ENCODE measurements at regions not wholly inside any gene's neighbourhood (a gene's known extent, or its start where the extent isn't known, plus 50 kb on each side); places are given as distances from the start of the nearest gene placed in this dataset.

GRCh38 chr2:120473522-120474271 is 127.8 kb downstream of the INHBB start:
- Histone ChIP-seq H2AFZ (ENCODE audit: low read length) (peak overlapping the region; percentile 59), H3K4me1 (ENCODE audit: insufficient read depth, low read length) (peaks cover 69% of the 10 kb centered on the region), H3F3A (ENCODE audit: low read length, unreplicated experiment) (peaks cover 11% of the 10 kb centered on the region), H4K20me1 (ENCODE audit: low read length) (no peaks in the 10 kb centered on the region), H3K9ac (ENCODE audit: low read length) (peak overlapping the region; percentile 68), H3K9me2 (replicated peaks; ENCODE audit: low read length) (no peaks in the 10 kb centered on the region), H3K4me2 (ENCODE audit: low read length) (peak overlapping the region; percentile 55), H3K9me3 (ENCODE audit: low read length) (no peaks in the 10 kb centered on the region), H3K27me3 (ENCODE audit: low read length) (no peaks in the 10 kb centered on the region), H3K27ac (ENCODE audit: low read length) (peak overlapping the region; percentile 93), H3K36me3 (ENCODE audit: low read depth, low read length) (no peaks in the 10 kb centered on the region), H3K79me2 (ENCODE audit: low read length) (no peaks in the 10 kb centered on the region), H3K4me3 (ENCODE audit: low read length) (peak overlapping the region; percentile 17)
- ChIA-PET POLR2A (ENCODE audit: unreplicated experiment) (interaction anchor here (0.6 to 0.7 kb wide), 2 partner anchors 121 to 1304 kb away, joined by 3 to 4 read pairs; no protein-coding TSS in a partner anchor), CTCF (no interaction called here)
- no peak for TF ChIP-seq EZH2 (IDR thresholded peaks at IDR 0.05; ENCODE audit: low read length, unreplicated experiment)
- TF ChIP-seq EZH2phosphoT487 (IDR thresholded peaks at IDR 0.05; ENCODE audit: borderline replicate concordance, low read length): no peak
- TF ChIP-seq CTCF (conservative IDR thresholded peaks at IDR 0.05; ENCODE audit: low read depth, low read length): no peak
- DNase-seq: peak; percentile 92
- intact Hi-C loops (cut with micrococcal nuclease): loop anchor here (2.0 kb wide), 1 partner anchor 31 kb away; no protein-coding TSS in a partner anchor
- peak; percentile 65 for ATAC-seq
- BruUV-seq (replicated peaks): no TSS peak

- Histone ChIP-seq H3K9ac (ENCODE audit: low read length) (peak overlapping the region; percentile 54), H3K27ac (ENCODE audit: low read length) (peak overlapping the region; percentile 93), H3K9me2 (replicated peaks; ENCODE audit: low read length) (no peaks in the 10 kb centered on the region), H2AFZ (ENCODE audit: low read length) (no peak overlapping the region), H3K36me3 (ENCODE audit: low read depth, low read length) (no peaks in the 10 kb centered on the region), H3K4me3 (ENCODE audit: low read length) (peak overlapping the region; percentile 17; the same call in 1 of the 2 replicates), H4K20me1 (ENCODE audit: low read length) (no peaks in the 10 kb centered on the region), H3K4me1 (ENCODE audit: insufficient read depth, low read length) (peaks cover 63% of the 10 kb centered on the region), H3K9me3 (ENCODE audit: low read length) (no peaks in the 10 kb centered on the region), H3F3A (ENCODE audit: low read length, unreplicated experiment) (peaks cover 11% of the 10 kb centered on the region), H3K79me2 (ENCODE audit: low read length) (no peaks in the 10 kb centered on the region), H3K27me3 (ENCODE audit: low read length) (no peaks in the 10 kb centered on the region), H3K4me2 (ENCODE audit: low read length) (peak overlapping the region; percentile 55)
- DNase-seq (no peak), ATAC-seq (no peak)
- ChIA-PET POLR2A (ENCODE audit: unreplicated experiment) (no interaction called here), CTCF (no interaction called here)
- intact Hi-C loops (cut with micrococcal nuclease): no loop called here
- BruUV-seq (replicated peaks): no TSS peak
- TF ChIP-seq EZH2 (IDR thresholded peaks at IDR 0.05; ENCODE audit: low read length, unreplicated experiment): no peak
- no peak for TF ChIP-seq EZH2phosphoT487 (IDR thresholded peaks at IDR 0.05; ENCODE audit: borderline replicate concordance, low read length)
- no peak for TF ChIP-seq CTCF (conservative IDR thresholded peaks at IDR 0.05; ENCODE audit: low read depth, low read length)
Measured at GRCh38 chr2:120474486-120474885, 128.6 kb downstream of the INHBB start.

- Histone ChIP-seq H2AFZ (ENCODE audit: low read length) (no peak overlapping the region), H3K36me3 (ENCODE audit: low read depth, low read length) (no peaks in the 10 kb centered on the region), H3K9me3 (ENCODE audit: low read length) (no peaks in the 10 kb centered on the region), H3K4me1 (ENCODE audit: insufficient read depth, low read length) (peaks cover 47% of the 10 kb centered on the region), H4K20me1 (ENCODE audit: low read length) (no peaks in the 10 kb centered on the region), H3K27ac (ENCODE audit: low read length) (peak overlapping the region; percentile 33), H3K9me2 (replicated peaks; ENCODE audit: low read length) (no peaks in the 10 kb centered on the region), H3F3A (ENCODE audit: low read length, unreplicated experiment) (peaks cover 11% of the 10 kb centered on the region), H3K9ac (ENCODE audit: low read length) (no peak overlapping the region), H3K4me3 (ENCODE audit: low read length) (no peak overlapping the region), H3K4me2 (ENCODE audit: low read length) (peak overlapping the region; percentile 32), H3K27me3 (ENCODE audit: low read length) (no peaks in the 10 kb centered on the region), H3K79me2 (ENCODE audit: low read length) (no peaks in the 10 kb centered on the region)
- intact Hi-C loops (cut with micrococcal nuclease): no loop called here
- no TSS peak for BruUV-seq (replicated peaks)
- ChIA-PET CTCF (interaction anchor here (0.6 kb wide), 1 partner anchor 616 kb away, joined by 3 read pairs; no protein-coding TSS in a partner anchor), POLR2A (ENCODE audit: unreplicated experiment) (no interaction called here)
- DNase-seq (peak; percentile 81), ATAC-seq (0 out of 2 replicates have a peak, but pooled peaks have one; percentile 6)
- no peak for TF ChIP-seq CTCF (conservative IDR thresholded peaks at IDR 0.05; ENCODE audit: low read depth, low read length)
- no peak for TF ChIP-seq EZH2phosphoT487 (IDR thresholded peaks at IDR 0.05; ENCODE audit: borderline replicate concordance, low read length)
- no peak for TF ChIP-seq EZH2 (IDR thresholded peaks at IDR 0.05; ENCODE audit: low read length, unreplicated experiment)
Measured at GRCh38 chr2:120476141-120476540, 130.2 kb downstream of the INHBB start.

Data from PC-3 (cell line).